Endothelial cell of umbilical vein (primary cell): ENCODE measurements at regions not wholly inside any gene's neighbourhood (a gene's known extent, or its start where the extent isn't known, plus 50 kb on each side); places are given as distances from the start of the nearest gene placed in this dataset.

Source experiments
- BruUV-seq: library from RNA; stranded (reverse); fragments of 400-500 nt; replicated peaks from 2 replicates; lab custom pipeline; 2021; lab: Mats Ljungman, UMichigan
- CTCF ChIA-PET: fragments of 300-600, 350-600 bp; sonication (Branson Sonifier 250); formaldehyde crosslinking; loops from one replicate; lab custom pipeline; 2021; ENCODE audit warnings: antibody characterized with exemption, inconsistent platforms; lab: Charles Lee
- POLR2A ChIA-PET: fragments of 300-600, 350-600 bp; sonication (Branson Sonifier 250); formaldehyde crosslinking; loops from one replicate; lab custom pipeline; 2021; ENCODE audit warnings: antibody characterized with exemption, inconsistent platforms; lab: Charles Lee
- DNase-seq: peaks from one replicate; pipeline ENCODE4 v3.0.0-alpha.2; 2011; ENCODE audit warnings: low read depth, low spot score
- FAIRE-seq: peaks from 2 replicates; lab custom pipeline; 2011; peaks lifted over from hg19 to GRCh38; lab: Jason Lieb, UNC
- H2AFZ ChIP-seq: 2 replicates; pipeline ENCODE4 v1.6.0; 2012; ENCODE audit warnings: low read depth, low read length, control low read depth, inconsistent platforms
- H3K27ac ChIP-seq: 2 replicates; pipeline ENCODE4 v1.5.1; 2011; ENCODE audit warnings: low read depth, mild to moderate bottlenecking, control low read depth, low read length, moderate library complexity; ENCODE audit not compliant: insufficient read depth
- H3K27me3 ChIP-seq, 2 experiments: 2 replicates each; pipeline versions ENCODE4 v1.6.0 to v1.6.1; 2011; ENCODE audit warnings: low read length in 2 of 2, mixed read lengths in 1 of 2; ENCODE audit not compliant: control insufficient read depth in 2 of 2, insufficient read depth in 2 of 2
- H3K36me3 ChIP-seq, 2 experiments: 2 replicates in 1 of 2; 3 replicates in 1 of 2; pipeline ENCODE4 v1.5.1; 2011; ENCODE audit warnings: low read length in 2 of 2, mild to moderate bottlenecking in 1 of 2, moderate library complexity in 1 of 2; ENCODE audit not compliant: control insufficient read depth in 2 of 2, insufficient read depth in 2 of 2; ENCODE audit errors: extremely low read depth in 1 of 2
- H3K4me1 ChIP-seq: 3 replicates; pipeline ENCODE4 v1.5.1; 2011; ENCODE audit warnings: mild to moderate bottlenecking, low read length; ENCODE audit not compliant: control insufficient read depth, insufficient read depth; ENCODE audit errors: extremely low read depth
- H3K4me2 ChIP-seq: 2 replicates; pipeline ENCODE4 v1.6.1; 2011; ENCODE audit warnings: low read length, control low read depth, mixed read lengths; ENCODE audit not compliant: insufficient read depth
- H3K4me3 ChIP-seq, 3 experiments: fragments of 200-600 bp in 1 of 3; sonication (generic), shearing (Covaris generic) in 1 of 3; replicated peaks in 1 of 3; 2 replicates each; pipeline ENCODE4 v1.5.1; 2011 to 2016; ENCODE audit warnings: control low read depth in 3 of 3, low read length in 3 of 3, mild to moderate bottlenecking in 2 of 3, inconsistent platforms in 1 of 3, low read depth in 1 of 3, moderate library complexity in 1 of 3; ENCODE audit not compliant: insufficient read depth in 1 of 3
- H3K79me2 ChIP-seq: 2 replicates; pipeline ENCODE4 v1.6.0; 2012; ENCODE audit warnings: low read length, inconsistent platforms; ENCODE audit not compliant: control insufficient read depth, insufficient read depth
- H3K9ac ChIP-seq: replicated peaks from 2 replicates; pipeline ENCODE3; 2011; ENCODE audit warnings: low read length, control low read depth; ENCODE audit not compliant: insufficient read depth; ENCODE audit errors: extremely low read depth
- H3K9me1 ChIP-seq: replicated peaks from 3 replicates; pipeline ENCODE4 v1.6.0; 2011; ENCODE audit warnings: mild to moderate bottlenecking, low read length; ENCODE audit not compliant: control insufficient read depth, insufficient read depth; ENCODE audit errors: extremely low read depth
- H3K9me3 ChIP-seq: replicated peaks from 2 replicates; pipeline ENCODE4 v1.5.1; 2012; ENCODE audit warnings: low read length, inconsistent platforms; ENCODE audit not compliant: control insufficient read depth, insufficient read depth
- H4K20me1 ChIP-seq: replicated peaks from 2 replicates; pipeline ENCODE3; 2011; ENCODE audit warnings: mild to moderate bottlenecking, low read length; ENCODE audit not compliant: control insufficient read depth, insufficient read depth; ENCODE audit errors: extremely low read depth
- CTCF ChIP-seq, 2 donors: IDR thresholded peaks; 1 replicate in 1 of 2; 2 replicates in 1 of 2; pipeline ENCODE4 v1.5.1; 2011; ENCODE audit warnings: low read length in 2 of 2, mild to moderate bottlenecking in 2 of 2, moderate library complexity in 2 of 2, control low read depth in 1 of 2, inconsistent platforms in 1 of 2, low read depth in 1 of 2; ENCODE audit not compliant: insufficient read depth in 1 of 2; ENCODE audit errors: extremely low read depth in 1 of 2
- EZH2 ChIP-seq: IDR thresholded peaks from 2 replicates; pipeline ENCODE4 v1.6.1; 2012; ENCODE audit warnings: borderline replicate concordance, low read depth, mild to moderate bottlenecking, moderate library complexity, low read length, inconsistent platforms; ENCODE audit not compliant: severe bottlenecking
- FOS ChIP-seq: IDR thresholded peaks from 2 replicates; pipeline ENCODE4 v1.6.1; 2011; ENCODE audit warnings: mild to moderate bottlenecking, low read length, moderate library complexity, borderline replicate concordance; ENCODE audit not compliant: insufficient read depth
- GATA2 ChIP-seq: IDR thresholded peaks from 2 replicates; pipeline ENCODE4 v1.7.0; 2011; ENCODE audit warnings: low read depth, mild to moderate bottlenecking, moderate library complexity, mixed read lengths, low read length; ENCODE audit not compliant: insufficient read length, insufficient read depth
- JUN ChIP-seq: IDR thresholded peaks from 2 replicates; pipeline ENCODE4 v1.6.1; 2011; ENCODE audit warnings: borderline replicate concordance, low read depth; ENCODE audit not compliant: insufficient read length, insufficient read depth
- MAX ChIP-seq: IDR thresholded peaks from 2 replicates; pipeline ENCODE4 v1.6.1; 2011; ENCODE audit not compliant: insufficient read depth, insufficient read length
- MYC ChIP-seq: IDR thresholded peaks from one replicate; pipeline ENCODE4 v1.6.1; 2011; ENCODE audit warnings: mild to moderate bottlenecking, low read depth, low read length
- POLR2A ChIP-seq: IDR thresholded peaks from 2 replicates; pipeline ENCODE4 v1.6.1; 2012; ENCODE audit warnings: low read depth, mild to moderate bottlenecking, control low read depth, low read length
- POLR2AphosphoS5 ChIP-seq: IDR thresholded peaks from 2 replicates; pipeline ENCODE4 v1.6.1; 2012; ENCODE audit warnings: low read depth, mild to moderate bottlenecking, control low read depth, low read length, moderate library complexity; ENCODE audit not compliant: insufficient read depth
- dilution Hi-C: fragments of 300-500 bp; cut with MboI; formaldehyde crosslinking; loops from one replicate; pipeline ENCODE4 v1.15.0; 2019; ENCODE audit warnings: low sequenced_read_pairs; ENCODE audit not compliant: extremely low pct_ligation_motif_present
- intact Hi-C: fragments of 100-400 bp; cut with micrococcal nuclease; formaldehyde crosslinking; loops from one replicate; pipeline ENCODE4 v1.10.0; 2022

GRCh38 chr4:175339100-175339707 lies 421.0 kb downstream of the ADAM29 start:
- no peak for TF ChIP-seq FOS
- no peak for TF ChIP-seq JUN
- TF ChIP-seq POLR2AphosphoS5, result no peak
- no peak for TF ChIP-seq EZH2
- TF ChIP-seq CTCF (IDR thresholded peaks at IDR 0.05; ENCODE audit: extremely low read depth in 1 of 2, insufficient read depth in 1 of 2, low read depth in 1 of 2, low read length in 2 of 2), result no peak
- TF ChIP-seq POLR2A, result no peak
- no peak for TF ChIP-seq MYC
- TF ChIP-seq GATA2, result no peak
- no peak for TF ChIP-seq MAX
- Histone ChIP-seq H3K9ac (no peak overlapping the region), H3K27me3 (no peaks in the 10 kb centered on the region), H2AFZ (no peak overlapping the region), H3K9me3 (peaks cover 2% of the 10 kb centered on the region), H3K4me1 (no peaks in the 10 kb centered on the region), H3K36me3 (no peaks in the 10 kb centered on the region), H3K27ac (no peak overlapping the region), H4K20me1 (no peaks in the 10 kb centered on the region), H3K4me2 (no peak overlapping the region), H3K4me3 (no peak overlapping the region), H3K9me1 (no peaks in the 10 kb centered on the region), H3K79me2 (no peaks in the 10 kb centered on the region)
- FAIRE-seq, result no peak
- intact Hi-C loops, result no loop called here
- no TSS peak for BruUV-seq
- dilution Hi-C loops, result no loop called here
- CTCF ChIA-PET, result interaction anchor here (0.5 kb wide), 1 partner anchor 9 kb away, joined by 3 read pairs; no protein-coding TSS in a partner anchor
- no peak for DNase-seq
- POLR2A ChIA-PET, result no interaction called here
